Loucy (cell line): ENCODE measurements at regions not wholly inside any gene's neighbourhood (a gene's known extent, or its start where the extent isn't known, plus 50 kb on each side); places are given as distances from the start of the nearest gene placed in this dataset.

Source experiments
- EZH2phosphoT487 ChIP-seq: fragments of 200-600 bp; IDR thresholded peaks from 2 replicates; pipeline ENCODE4 v1.6.1; 2018; ENCODE audit warnings: antibody characterized with exemption, mild to moderate bottlenecking, moderate library complexity, borderline replicate concordance
- TF ChIP-seq, protein P1 (sequence below): fragments of 200-600 bp; sonication (generic); conservative IDR thresholded peaks from 2 replicates; pipeline ENCODE4 v1.5.1; 2014; ENCODE audit warnings: mild to moderate bottlenecking, antibody characterized with exemption, low read length

DNA sequence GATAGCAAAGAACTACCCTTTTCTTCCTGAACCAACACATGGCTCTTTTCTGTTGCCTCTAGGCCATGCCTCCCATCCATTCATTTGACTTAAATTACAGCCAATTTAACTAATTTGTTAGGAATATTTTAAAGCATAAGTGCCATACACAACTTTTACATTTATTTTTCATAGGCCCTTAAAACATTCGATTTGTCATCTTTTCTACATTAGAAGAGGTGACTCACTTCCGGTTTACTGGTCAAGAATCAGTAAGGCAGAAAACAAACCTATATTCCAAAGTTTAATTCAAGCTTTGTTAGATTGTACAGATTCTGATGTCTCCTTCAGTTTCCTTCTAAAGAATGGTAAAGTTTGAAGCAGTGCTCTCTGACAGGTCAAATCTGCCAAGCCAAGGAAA, 344.3 kb downstream of the SAMD5 start:
- TF ChIP-seq EZH2phosphoT487: no peak
- TF ChIP-seq, protein P1, sequence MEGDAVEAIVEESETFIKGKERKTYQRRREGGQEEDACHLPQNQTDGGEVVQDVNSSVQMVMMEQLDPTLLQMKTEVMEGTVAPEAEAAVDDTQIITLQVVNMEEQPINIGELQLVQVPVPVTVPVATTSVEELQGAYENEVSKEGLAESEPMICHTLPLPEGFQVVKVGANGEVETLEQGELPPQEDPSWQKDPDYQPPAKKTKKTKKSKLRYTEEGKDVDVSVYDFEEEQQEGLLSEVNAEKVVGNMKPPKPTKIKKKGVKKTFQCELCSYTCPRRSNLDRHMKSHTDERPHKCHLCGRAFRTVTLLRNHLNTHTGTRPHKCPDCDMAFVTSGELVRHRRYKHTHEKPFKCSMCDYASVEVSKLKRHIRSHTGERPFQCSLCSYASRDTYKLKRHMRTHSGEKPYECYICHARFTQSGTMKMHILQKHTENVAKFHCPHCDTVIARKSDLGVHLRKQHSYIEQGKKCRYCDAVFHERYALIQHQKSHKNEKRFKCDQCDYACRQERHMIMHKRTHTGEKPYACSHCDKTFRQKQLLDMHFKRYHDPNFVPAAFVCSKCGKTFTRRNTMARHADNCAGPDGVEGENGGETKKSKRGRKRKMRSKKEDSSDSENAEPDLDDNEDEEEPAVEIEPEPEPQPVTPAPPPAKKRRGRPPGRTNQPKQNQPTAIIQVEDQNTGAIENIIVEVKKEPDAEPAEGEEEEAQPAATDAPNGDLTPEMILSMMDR: no peak
